Stimulated activated CD4-positive, alpha-beta T cell treated with anti-CD3 and anti-CD28 coated beads, TNF-alpha, amount 100 ng/mL, for 48 hours (primary cell): ENCODE measurements at regions not wholly inside any gene's neighbourhood (a gene's known extent, or its start where the extent isn't known, plus 50 kb on each side); places are given as distances from the start of the nearest gene placed in this dataset.

Experiments used
- DNase-seq, 3 donors: peaks; one replicate each; pipeline ENCODE4 v3.0.0-alpha.2; 2020; ENCODE audit warnings: low read depth in 3 of 3

DNA sequence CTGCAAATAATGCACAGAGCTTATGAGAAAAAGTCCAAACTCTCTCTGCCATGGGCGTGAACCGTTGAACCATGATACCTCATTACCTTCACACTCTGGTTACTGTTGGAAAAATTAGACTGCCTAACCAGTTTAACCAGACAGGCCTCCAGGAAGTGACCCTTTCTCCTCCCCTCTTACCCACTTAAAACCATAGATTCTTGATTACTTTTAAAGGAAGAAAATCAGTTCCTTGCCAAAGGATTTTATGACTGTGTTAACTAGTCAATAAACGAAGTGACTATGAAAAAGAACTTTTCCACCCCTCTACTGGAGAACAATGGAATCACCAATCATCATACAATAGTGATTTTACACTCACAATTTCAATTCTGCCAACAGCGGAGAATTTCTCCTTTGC lies 254.0 kb upstream of the ATP2B1 start:
- no peak for DNase-seq

- DNase-seq = no peak
Observed at GRCh38 chr12:89960607-89961394, 252.2 kb upstream of the ATP2B1 start.

- no peak for DNase-seq
Observed at GRCh38 chr12:89960011-89960507, 251.4 kb upstream of the ATP2B1 start.

DNA sequence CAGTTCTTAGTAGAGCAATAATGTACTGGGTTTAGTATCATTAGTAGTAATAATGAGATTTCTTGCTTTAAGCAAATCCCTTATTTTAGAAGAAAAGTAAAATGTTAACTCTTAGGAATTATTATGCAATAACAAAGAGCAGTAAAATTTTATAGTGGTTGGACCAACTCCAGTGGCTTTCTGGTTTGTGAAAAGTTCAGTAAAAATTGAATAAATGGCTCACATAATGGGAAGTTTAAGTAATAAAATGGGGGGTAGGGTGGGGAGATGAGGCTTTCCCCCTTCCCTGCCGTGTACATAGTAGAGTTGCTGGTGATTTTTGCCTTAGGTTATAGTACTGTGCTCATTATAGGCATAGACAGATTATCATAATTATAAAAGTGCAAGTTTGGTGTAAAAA lies 250.5 kb upstream of the ATP2B1 start:
- DNase-seq = no peak

GRCh38 chr12:89954259-89954658 lies 245.6 kb upstream of the ATP2B1 start:
- DNase-seq = no peak

DNA sequence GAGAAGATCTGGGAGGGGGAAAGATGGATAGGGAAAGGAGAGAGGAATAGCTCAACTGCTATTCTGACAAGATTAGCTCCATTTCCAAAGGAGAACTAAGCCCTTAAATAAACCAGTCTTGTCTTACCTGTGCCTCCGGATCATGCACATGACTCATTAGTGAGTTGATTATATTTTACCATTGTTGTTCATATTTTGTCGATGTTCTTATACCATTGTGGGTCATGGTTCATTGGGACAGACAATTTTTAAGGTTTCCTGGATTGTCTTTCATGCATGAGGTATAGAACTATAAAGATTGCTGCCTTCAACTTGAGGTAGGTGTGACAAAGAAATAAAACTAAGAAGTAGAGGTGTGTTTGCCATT lies 243.0 kb upstream of the ATP2B1 start:
- DNase-seq = no peak

DNA sequence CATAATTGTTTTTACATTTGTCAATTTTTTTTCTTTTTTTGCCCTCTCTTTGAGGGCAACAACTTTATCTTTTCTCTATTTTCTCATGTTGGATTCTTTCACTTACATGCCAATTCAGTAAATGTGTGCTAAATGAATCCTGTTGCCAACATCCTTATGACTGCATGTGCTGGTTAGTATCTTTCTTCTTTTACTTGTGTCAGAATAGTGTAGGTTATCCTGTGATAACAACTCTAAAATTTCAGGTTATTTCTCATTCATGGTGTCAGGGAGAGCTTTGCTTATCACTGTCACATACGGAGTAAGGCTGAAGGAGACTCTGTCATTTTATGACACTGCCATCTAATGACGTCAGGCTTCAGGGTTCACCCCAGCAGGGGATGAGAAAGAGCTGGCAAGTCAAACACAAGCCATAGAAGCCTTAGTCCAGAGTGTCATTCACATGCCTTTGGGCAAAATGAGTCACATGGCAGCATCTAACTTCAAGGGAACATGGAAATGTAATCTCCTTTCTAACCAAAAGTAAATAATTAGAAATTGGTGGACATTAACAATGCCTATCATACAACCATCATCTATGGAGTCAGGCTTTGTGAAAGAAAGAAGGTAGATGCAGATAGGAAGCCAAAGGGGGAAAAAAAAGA lies 242.5 kb upstream of the ATP2B1 start:
- DNase-seq = no peak

DNA sequence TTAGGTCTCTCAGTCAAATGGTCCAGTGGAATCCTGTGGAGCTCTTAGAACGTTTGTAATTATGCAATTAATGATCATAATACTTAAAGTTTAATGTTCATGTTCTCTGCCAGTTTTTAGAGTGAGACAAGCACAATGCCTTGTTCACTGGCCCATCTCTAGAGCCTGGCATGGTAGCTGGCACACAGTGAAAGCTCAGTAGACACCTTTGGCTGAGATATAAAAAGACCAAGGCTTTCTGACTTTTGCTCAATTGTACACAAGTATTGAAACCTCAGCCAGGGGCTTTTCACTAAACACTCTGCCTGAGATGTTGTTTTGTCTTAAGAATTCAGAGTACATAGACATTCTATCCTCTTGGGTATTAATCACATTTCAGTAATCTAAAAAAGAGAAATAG lies 241.8 kb upstream of the ATP2B1 start:
- DNase-seq = no peak

- DNase-seq = no peak
Observed at GRCh38 chr12:89949457-89950195, 241.0 kb upstream of the ATP2B1 start.

GRCh38 chr12:89948271-89949175 lies 239.9 kb upstream of the ATP2B1 start:
- no peak for DNase-seq

DNA sequence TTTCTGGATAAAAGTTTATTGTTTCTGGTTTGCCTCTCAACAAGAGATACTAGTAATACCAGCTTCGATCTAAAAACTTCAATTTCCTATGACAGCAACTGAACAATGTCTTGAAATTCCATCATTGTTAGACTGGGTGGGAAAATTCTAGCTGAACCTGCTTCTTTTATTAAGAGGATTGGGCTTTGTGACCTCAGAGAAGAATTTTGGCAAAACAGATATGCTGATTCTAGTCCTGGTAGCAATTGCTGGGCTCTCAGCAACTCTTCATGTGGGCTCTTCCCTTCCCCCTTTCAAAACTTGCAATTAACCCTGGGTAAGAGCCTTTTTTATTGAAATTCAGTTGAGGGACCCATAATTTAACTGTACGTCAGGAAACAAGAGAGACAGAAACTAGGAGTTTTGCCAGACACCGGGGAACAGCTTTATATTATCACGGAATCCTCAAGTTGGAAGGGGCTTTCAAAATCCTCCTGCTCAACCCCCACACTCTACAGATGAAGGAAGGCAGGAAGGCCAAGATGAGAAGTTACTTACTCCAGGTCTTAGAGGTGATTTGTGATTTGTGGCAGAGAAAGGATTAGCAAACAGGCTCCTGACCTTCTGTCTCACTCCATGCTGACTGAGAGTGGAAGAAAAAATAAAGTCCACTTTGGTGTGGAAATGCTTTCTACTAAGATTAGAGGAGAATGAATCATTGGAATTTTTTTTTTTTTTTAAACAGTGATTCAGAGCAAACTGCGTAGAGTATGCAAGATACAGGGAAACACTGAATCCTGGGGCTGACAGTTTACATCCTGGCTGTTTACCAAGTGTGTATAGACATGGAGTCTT lies 239.0 kb upstream of the ATP2B1 start:
- no peak for DNase-seq

DNA sequence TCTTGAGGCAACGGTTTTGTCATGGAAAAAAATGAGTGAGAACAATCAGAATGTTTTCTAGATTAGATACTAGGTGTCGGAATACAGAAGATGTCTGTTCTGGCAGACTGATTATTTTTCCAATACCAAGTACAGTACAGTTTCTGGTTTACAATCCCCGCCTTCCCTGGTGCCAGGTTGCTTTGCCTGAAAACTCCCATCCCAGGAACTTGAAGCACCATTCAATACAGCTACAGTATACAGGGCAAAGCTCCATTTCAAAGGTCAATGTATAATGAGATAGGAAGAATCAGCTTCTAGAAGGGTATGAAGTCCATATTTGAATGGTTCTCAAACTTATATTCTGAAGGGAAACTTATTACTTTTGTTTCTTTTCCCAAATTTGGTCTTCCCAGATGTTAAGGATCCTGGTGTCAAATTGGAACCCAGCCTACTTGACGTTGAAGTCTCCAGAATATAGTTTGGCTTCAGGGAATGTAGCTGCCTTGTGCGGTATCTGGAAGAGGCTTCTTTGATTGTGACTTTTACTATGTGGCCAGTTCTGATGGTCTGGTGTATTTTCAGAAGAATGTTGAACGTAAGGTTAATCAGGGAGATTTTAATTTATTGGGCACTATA lies 238.0 kb upstream of the ATP2B1 start:
- no peak for DNase-seq

DNA sequence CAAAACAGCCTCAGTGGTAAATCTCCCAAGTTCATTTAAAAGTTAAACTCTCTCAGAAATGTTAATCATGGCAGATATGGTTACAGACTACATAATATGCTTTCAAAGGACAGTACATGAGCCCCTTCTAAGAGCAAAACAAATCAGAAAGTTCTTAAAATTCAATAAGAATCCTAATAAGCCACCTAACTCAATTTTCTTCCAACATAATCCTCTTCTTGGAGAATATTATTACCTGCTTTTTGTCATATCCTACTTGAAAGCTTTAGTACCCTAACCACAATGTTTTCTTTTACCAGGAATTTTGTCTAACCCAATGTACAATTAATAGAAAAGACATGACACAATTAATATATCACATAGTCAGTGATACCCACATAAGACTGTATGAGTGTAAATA lies 236.5 kb upstream of the ATP2B1 start:
- DNase-seq = no peak

DNA sequence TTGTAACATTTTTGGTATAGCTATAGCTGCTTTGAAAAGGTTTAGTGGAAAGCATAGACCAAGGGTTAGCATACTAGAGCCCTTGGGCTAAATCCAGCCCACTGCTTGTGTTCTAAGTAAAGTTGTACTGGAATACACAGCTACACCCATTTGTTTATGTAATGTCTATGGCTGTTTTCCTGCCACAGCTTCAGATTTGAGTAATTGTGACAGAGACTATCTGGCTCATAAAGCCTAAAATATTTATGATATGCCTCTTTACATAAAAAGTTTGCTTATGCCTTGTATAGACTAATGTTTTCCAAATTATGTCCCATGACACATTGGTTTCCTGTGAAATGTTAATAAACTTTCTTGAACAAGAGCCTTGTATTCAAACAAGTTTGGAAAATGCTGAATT lies 234.8 kb upstream of the ATP2B1 start:
- DNase-seq = no peak

DNA sequence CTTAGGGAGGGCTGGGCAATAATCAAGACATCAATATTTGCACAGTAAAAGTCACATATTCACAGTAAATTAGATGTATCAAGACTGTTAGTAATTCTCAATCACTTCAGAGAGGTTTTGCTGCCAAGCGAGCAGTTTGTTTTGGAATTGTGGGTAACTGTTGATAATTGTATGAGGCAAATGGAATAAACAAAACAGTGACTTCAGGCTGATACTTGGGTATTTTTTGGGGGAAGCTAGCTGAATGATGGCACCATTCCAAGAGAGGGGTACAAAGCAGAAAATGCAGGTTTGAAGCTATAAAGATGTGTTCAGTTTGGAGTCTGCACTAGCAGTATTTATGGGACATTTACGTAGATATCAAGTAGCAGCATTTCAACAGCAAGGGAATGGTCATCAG lies 232.8 kb upstream of the ATP2B1 start:
- no peak for DNase-seq

DNA sequence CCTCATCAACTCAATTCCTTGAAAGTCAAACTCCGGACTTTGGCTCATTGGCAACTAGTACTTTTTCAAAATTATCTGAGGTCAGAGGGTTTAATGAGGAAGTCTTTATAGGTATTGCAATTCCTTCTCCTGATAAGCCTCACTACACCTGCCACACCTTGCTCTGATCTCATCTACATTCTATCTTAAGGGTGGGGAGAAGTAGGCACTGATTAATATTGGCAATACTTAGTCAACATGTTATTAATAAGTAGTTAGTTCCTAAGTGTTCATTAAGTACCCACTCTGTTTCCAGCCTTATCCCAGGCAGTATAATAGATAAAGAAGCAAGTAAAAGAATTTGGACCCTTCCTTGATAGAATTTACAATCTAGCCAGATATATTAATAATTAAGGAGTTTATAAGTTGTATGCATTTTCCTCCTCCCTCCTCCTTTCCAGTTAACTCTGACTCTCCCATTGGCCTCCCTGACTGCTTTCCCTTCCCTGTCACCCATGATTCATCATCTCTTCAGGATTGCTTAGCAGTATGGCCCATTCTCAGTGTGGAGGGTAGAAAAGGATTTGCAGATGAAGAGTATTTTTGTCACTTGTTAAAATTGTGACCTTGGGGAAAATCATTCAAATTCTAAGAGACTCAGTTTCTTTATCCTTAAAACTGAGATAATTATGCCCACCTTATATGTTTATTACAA lies 231.0 kb upstream of the ATP2B1 start:
- DNase-seq = no peak

- no peak for DNase-seq
Observed at GRCh38 chr12:89936631-89937030, 228.0 kb upstream of the ATP2B1 start.

DNA sequence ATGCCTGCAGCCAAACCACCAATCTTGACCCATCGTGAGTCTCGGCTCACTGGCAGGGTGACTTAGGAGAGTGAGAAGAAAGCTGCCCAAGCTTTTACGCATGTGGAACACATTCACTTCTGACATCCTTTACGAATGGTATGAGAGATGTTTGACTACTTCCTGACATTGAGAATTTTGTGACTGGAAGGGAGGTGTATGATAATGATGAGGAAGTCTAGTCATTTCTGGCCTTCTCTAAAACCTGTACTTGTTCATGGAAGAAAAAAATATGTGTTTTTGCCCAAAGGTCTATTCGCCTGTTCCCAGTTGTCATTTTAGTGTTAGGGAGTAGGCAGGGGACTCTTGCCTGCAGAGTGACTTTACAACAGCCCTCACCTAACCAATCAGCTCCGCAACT lies 227.2 kb upstream of the ATP2B1 start:
- DNase-seq = no peak

DNA sequence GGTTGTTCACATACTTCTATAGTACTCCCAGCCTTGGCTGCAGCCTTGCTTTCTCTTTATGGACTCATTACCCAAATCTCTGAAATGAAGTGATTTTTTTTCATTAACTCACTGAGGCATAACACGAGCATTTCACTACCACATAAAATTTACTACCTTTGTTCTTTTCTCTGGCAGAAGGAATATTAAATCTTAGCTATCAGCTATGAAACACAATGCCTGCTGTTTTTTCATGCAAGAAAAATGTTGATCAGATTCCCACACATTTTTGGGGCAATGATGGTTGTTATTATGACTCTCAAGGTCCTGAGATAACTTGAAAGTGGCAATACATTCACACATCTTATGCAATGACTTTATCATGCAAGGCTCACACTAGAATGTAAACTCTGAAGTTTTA lies 225.3 kb upstream of the ATP2B1 start:
- no peak for DNase-seq

DNA sequence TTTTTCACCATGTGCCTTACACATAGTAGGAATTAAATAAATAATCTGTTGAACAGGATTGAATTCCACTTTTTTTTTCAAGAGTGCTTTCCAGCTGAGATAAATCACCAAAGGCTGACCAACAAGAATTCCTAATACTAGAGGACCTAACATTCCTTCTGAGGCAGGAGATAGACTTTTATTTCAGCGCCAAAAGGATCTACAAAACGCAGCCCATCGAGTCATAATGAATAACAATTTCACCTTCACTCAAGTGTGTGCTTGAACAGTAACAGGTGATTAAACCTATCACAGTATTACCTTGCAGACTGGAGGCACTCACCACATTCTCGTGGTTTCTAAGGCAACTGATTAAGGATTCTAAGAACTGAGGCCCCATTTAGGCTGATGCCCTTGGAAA lies 224.3 kb upstream of the ATP2B1 start:
- DNase-seq = no peak
